ENCODE measurements at regions not wholly inside any gene's neighbourhood (a gene's known extent, or its start where the extent isn't known, plus 50 kb on each side); places are given as distances from the start of the nearest gene placed in this dataset.

DNA sequence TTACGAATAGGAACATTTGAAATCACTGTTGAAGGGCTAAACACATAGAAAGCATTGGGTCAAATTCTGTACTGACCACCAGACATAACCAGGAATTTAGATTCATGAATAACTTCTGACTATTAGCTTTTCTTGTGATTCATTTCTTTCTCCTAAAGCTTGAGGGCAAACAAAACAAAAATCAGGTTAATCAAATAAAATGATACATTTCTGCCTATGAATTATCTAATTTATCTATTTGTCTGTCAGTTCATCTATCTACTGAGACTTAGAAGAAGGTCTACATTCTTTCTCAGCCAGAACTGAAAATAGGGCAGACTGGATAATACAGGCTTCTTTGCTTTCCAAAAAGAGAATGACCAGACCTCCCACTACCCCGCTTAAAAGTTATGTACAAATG, 65.9 kb upstream of the ST3GAL6 start:
- H3K4me1 Mint-ChIP-seq: no peaks in the 10 kb centered on the region
- H3K4me3 Mint-ChIP-seq: no peak overlapping the region
- ChIA-PET POLR2A (no interaction called here), CTCF (no interaction called here)
- H3K36me3 Mint-ChIP-seq: no peaks in the 10 kb centered on the region
- H3K27me3 Mint-ChIP-seq (ENCODE audit: low read depth): no peaks in the 10 kb centered on the region; the same call in 1 of the 2 replicates
- H3K9me3 Mint-ChIP-seq: no peaks in the 10 kb centered on the region
- TF ChIP-seq RORB (CRISPR knock-in tag; IDR thresholded peaks at IDR 0.05) (no peak), SP1 (CRISPR knock-in tag; conservative IDR thresholded peaks at IDR 0.05) (no peak), CREB1 (CRISPR knock-in tag; IDR thresholded peaks at IDR 0.05) (no peak), CBFB (CRISPR knock-in tag; IDR thresholded peaks at IDR 0.05; ENCODE audit: low read depth) (no peak), MXD4 (CRISPR knock-in tag; IDR thresholded peaks at IDR 0.05; ENCODE audit: borderline replicate concordance) (no peak), SOX15 (CRISPR knock-in tag; IDR thresholded peaks at IDR 0.05) (no peak), FOXP1 (CRISPR knock-in tag; IDR thresholded peaks at IDR 0.05; ENCODE audit: borderline replicate concordance) (no peak)
- TF ChIP-seq, protein P1, sequence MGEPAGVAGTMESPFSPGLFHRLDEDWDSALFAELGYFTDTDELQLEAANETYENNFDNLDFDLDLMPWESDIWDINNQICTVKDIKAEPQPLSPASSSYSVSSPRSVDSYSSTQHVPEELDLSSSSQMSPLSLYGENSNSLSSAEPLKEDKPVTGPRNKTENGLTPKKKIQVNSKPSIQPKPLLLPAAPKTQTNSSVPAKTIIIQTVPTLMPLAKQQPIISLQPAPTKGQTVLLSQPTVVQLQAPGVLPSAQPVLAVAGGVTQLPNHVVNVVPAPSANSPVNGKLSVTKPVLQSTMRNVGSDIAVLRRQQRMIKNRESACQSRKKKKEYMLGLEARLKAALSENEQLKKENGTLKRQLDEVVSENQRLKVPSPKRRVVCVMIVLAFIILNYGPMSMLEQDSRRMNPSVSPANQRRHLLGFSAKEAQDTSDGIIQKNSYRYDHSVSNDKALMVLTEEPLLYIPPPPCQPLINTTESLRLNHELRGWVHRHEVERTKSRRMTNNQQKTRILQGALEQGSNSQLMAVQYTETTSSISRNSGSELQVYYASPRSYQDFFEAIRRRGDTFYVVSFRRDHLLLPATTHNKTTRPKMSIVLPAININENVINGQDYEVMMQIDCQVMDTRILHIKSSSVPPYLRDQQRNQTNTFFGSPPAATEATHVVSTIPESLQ (CRISPR knock-in tag; IDR thresholded peaks at IDR 0.05): no peak
- TF ChIP-seq, protein P2, sequence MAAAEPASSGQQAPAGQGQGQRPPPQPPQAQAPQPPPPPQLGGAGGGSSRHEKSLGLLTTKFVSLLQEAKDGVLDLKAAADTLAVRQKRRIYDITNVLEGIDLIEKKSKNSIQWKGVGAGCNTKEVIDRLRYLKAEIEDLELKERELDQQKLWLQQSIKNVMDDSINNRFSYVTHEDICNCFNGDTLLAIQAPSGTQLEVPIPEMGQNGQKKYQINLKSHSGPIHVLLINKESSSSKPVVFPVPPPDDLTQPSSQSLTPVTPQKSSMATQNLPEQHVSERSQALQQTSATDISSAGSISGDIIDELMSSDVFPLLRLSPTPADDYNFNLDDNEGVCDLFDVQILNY (CRISPR knock-in tag; IDR thresholded peaks at IDR 0.05): no peak
- TF ChIP-seq, protein P3, sequence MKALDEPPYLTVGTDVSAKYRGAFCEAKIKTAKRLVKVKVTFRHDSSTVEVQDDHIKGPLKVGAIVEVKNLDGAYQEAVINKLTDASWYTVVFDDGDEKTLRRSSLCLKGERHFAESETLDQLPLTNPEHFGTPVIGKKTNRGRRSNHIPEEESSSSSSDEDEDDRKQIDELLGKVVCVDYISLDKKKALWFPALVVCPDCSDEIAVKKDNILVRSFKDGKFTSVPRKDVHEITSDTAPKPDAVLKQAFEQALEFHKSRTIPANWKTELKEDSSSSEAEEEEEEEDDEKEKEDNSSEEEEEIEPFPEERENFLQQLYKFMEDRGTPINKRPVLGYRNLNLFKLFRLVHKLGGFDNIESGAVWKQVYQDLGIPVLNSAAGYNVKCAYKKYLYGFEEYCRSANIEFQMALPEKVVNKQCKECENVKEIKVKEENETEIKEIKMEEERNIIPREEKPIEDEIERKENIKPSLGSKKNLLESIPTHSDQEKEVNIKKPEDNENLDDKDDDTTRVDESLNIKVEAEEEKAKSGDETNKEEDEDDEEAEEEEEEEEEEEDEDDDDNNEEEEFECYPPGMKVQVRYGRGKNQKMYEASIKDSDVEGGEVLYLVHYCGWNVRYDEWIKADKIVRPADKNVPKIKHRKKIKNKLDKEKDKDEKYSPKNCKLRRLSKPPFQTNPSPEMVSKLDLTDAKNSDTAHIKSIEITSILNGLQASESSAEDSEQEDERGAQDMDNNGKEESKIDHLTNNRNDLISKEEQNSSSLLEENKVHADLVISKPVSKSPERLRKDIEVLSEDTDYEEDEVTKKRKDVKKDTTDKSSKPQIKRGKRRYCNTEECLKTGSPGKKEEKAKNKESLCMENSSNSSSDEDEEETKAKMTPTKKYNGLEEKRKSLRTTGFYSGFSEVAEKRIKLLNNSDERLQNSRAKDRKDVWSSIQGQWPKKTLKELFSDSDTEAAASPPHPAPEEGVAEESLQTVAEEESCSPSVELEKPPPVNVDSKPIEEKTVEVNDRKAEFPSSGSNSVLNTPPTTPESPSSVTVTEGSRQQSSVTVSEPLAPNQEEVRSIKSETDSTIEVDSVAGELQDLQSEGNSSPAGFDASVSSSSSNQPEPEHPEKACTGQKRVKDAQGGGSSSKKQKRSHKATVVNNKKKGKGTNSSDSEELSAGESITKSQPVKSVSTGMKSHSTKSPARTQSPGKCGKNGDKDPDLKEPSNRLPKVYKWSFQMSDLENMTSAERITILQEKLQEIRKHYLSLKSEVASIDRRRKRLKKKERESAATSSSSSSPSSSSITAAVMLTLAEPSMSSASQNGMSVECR (CRISPR knock-in tag; IDR thresholded peaks at IDR 0.05; ENCODE audit: borderline replicate concordance): no peak
- TF ChIP-seq, protein P4, sequence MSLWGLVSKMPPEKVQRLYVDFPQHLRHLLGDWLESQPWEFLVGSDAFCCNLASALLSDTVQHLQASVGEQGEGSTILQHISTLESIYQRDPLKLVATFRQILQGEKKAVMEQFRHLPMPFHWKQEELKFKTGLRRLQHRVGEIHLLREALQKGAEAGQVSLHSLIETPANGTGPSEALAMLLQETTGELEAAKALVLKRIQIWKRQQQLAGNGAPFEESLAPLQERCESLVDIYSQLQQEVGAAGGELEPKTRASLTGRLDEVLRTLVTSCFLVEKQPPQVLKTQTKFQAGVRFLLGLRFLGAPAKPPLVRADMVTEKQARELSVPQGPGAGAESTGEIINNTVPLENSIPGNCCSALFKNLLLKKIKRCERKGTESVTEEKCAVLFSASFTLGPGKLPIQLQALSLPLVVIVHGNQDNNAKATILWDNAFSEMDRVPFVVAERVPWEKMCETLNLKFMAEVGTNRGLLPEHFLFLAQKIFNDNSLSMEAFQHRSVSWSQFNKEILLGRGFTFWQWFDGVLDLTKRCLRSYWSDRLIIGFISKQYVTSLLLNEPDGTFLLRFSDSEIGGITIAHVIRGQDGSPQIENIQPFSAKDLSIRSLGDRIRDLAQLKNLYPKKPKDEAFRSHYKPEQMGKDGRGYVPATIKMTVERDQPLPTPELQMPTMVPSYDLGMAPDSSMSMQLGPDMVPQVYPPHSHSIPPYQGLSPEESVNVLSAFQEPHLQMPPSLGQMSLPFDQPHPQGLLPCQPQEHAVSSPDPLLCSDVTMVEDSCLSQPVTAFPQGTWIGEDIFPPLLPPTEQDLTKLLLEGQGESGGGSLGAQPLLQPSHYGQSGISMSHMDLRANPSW (CRISPR knock-in tag; conservative IDR thresholded peaks at IDR 0.05; ENCODE audit: low read depth): no peak
- TF ChIP-seq, protein P5, sequence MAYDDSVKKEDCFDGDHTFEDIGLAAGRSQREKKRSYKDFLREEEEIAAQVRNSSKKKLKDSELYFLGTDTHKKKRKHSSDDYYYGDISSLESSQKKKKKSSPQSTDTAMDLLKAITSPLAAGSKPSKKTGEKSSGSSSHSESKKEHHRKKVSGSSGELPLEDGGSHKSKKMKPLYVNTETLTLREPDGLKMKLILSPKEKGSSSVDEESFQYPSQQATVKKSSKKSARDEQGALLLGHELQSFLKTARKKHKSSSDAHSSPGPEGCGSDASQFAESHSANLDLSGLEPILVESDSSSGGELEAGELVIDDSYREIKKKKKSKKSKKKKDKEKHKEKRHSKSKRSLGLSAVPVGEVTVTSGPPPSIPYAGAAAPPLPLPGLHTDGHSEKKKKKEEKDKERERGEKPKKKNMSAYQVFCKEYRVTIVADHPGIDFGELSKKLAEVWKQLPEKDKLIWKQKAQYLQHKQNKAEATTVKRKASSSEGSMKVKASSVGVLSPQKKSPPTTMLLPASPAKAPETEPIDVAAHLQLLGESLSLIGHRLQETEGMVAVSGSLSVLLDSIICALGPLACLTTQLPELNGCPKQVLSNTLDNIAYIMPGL (CRISPR knock-in tag; IDR thresholded peaks at IDR 0.05): no peak
- TF ChIP-seq, protein P6, sequence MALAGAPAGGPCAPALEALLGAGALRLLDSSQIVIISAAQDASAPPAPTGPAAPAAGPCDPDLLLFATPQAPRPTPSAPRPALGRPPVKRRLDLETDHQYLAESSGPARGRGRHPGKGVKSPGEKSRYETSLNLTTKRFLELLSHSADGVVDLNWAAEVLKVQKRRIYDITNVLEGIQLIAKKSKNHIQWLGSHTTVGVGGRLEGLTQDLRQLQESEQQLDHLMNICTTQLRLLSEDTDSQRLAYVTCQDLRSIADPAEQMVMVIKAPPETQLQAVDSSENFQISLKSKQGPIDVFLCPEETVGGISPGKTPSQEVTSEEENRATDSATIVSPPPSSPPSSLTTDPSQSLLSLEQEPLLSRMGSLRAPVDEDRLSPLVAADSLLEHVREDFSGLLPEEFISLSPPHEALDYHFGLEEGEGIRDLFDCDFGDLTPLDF (CRISPR knock-in tag; IDR thresholded peaks at IDR 0.05): no peak
- TF ChIP-seq, protein P7, sequence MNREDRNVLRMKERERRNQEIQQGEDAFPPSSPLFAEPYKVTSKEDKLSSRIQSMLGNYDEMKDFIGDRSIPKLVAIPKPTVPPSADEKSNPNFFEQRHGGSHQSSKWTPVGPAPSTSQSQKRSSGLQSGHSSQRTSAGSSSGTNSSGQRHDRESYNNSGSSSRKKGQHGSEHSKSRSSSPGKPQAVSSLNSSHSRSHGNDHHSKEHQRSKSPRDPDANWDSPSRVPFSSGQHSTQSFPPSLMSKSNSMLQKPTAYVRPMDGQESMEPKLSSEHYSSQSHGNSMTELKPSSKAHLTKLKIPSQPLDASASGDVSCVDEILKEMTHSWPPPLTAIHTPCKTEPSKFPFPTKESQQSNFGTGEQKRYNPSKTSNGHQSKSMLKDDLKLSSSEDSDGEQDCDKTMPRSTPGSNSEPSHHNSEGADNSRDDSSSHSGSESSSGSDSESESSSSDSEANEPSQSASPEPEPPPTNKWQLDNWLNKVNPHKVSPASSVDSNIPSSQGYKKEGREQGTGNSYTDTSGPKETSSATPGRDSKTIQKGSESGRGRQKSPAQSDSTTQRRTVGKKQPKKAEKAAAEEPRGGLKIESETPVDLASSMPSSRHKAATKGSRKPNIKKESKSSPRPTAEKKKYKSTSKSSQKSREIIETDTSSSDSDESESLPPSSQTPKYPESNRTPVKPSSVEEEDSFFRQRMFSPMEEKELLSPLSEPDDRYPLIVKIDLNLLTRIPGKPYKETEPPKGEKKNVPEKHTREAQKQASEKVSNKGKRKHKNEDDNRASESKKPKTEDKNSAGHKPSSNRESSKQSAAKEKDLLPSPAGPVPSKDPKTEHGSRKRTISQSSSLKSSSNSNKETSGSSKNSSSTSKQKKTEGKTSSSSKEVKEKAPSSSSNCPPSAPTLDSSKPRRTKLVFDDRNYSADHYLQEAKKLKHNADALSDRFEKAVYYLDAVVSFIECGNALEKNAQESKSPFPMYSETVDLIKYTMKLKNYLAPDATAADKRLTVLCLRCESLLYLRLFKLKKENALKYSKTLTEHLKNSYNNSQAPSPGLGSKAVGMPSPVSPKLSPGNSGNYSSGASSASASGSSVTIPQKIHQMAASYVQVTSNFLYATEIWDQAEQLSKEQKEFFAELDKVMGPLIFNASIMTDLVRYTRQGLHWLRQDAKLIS (CRISPR knock-in tag; IDR thresholded peaks at IDR 0.05; ENCODE audit: borderline replicate concordance): no peak
- no peak for ATAC-seq
- H3K27ac Mint-ChIP-seq: no peak overlapping the region
- DNase-seq (ENCODE audit: low spot score): no peak

Data from WTC11 (cell line).